H1 (cell line): ENCODE measurements at regions not wholly inside any gene's neighbourhood (a gene's known extent, or its start where the extent isn't known, plus 50 kb on each side); places are given as distances from the start of the nearest gene placed in this dataset.

Experiments used
- E2F6 ChIP-seq: IDR thresholded peaks from 2 replicates; pipeline ENCODE4 v1.6.1; 2012; ENCODE audit warnings: inconsistent platforms
- HDAC2 ChIP-seq, 2 experiments: fragments of 300-600 bp in 1 of 2; sonication (generic) in 1 of 2; IDR thresholded peaks; 2 replicates each; pipeline ENCODE4 v1.6.1; 2011 to 2012; ENCODE audit warnings: low read depth in 2 of 2, low read length in 2 of 2, mild to moderate bottlenecking in 2 of 2, moderate library complexity in 2 of 2, borderline replicate concordance in 1 of 2, inconsistent platforms in 1 of 2
- POLR2AphosphoS5 ChIP-seq: IDR thresholded peaks from 2 replicates; pipeline ENCODE4 v1.6.1; 2011; ENCODE audit warnings: low read depth, low read length
- USF2 ChIP-seq: IDR thresholded peaks from 2 replicates; pipeline ENCODE4 v1.6.1; 2011; ENCODE audit warnings: low read length, improper control_type of control experiment

- TF ChIP-seq HDAC2 (IDR thresholded peaks at IDR 0.05; ENCODE audit: borderline replicate concordance in 1 of 2, low read depth in 2 of 2, low read length in 2 of 2) (no peak), USF2 (no peak), POLR2AphosphoS5 (no peak), E2F6 (no peak)
Measured at GRCh38 chr10:3261921-3262320, 89.3 kb upstream of the PITRM1 start (continued).
